ENCODE measurements at regions not wholly inside any gene's neighbourhood (a gene's known extent, or its start where the extent isn't known, plus 50 kb on each side); places are given as distances from the start of the nearest gene placed in this dataset.
A peak's percentile ranks its signal among the peaks of the same experiment; 100 is the strongest.

DNA sequence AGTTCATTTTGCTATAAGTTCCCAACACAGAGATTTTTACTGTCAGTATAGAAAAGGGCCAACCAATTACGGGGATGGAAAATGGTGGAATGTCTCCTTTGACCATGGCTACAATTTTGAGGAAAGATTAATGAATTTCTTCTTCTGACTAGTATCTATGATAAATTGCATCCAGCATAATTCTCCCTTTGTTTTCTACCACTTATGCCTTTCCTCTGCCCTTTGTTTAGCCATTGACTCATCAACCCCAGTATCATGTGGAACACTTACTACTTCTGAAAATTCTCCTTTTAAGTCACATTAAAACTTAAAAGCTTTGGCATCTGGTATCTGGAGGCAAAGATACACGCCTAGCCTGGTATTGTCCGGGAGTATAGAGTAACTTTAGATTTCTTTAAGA is 92.9 kb upstream of the CADPS start:
- no peak for DNase-seq (ENCODE audit: low read depth in 4 of 6, low spot score in 6 of 6)
- Histone ChIP-seq H3K4me1 (ENCODE audit: control insufficient read depth, insufficient read depth, low read length) (no peaks in the 10 kb centered on the region), H3K9me3 (ENCODE audit: control insufficient read depth, insufficient read depth, low read length) (no peaks in the 10 kb centered on the region), H3K27me3 (ENCODE audit: control insufficient read depth, insufficient read depth, low read length) (no peaks in the 10 kb centered on the region), H3K4me3 (ENCODE audit: low read depth, low read length) (no peak overlapping the region), H3K36me3 (ENCODE audit: control insufficient read depth, insufficient read depth, low read length) (no peaks in the 10 kb centered on the region), H3K27ac (ENCODE audit: low read depth, low read length) (no peak overlapping the region)
- WGBS (ENCODE audit: insufficient coverage) = no CpG with 5 or more reads among the region's 3 CpGs

DNA sequence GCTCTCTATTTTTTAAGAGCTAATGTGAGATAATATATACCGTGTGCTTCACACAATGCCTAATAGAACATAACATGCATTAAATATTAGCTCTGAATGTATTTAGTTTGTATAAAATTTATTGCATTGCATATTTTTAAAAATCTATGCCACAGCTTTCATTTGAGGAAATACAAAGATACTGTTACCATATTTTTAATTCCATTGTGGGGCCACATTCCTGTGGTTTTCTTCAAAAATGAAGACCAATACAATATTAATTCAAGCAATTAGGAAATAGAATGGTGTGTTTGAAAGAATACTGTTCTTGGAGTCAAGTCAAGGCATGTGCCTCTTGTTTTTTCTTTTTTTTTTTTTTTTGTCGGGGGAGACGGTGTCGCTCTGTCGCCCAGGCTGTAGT is 95.4 kb upstream of the CADPS start:
- Histone ChIP-seq H3K27ac (ENCODE audit: low read depth, low read length) (no peak overlapping the region), H3K27me3 (ENCODE audit: control insufficient read depth, insufficient read depth, low read length) (no peaks in the 10 kb centered on the region), H3K4me1 (ENCODE audit: control insufficient read depth, insufficient read depth, low read length) (no peaks in the 10 kb centered on the region), H3K4me3 (ENCODE audit: low read depth, low read length) (no peak overlapping the region), H3K9me3 (ENCODE audit: control insufficient read depth, insufficient read depth, low read length) (no peaks in the 10 kb centered on the region), H3K36me3 (ENCODE audit: control insufficient read depth, insufficient read depth, low read length) (no peaks in the 10 kb centered on the region)
- no CpG with 5 or more reads among the region's 5 CpGs for WGBS (ENCODE audit: insufficient coverage)
- DNase-seq (ENCODE audit: low read depth in 4 of 6, low spot score in 6 of 6) = no peak

DNA sequence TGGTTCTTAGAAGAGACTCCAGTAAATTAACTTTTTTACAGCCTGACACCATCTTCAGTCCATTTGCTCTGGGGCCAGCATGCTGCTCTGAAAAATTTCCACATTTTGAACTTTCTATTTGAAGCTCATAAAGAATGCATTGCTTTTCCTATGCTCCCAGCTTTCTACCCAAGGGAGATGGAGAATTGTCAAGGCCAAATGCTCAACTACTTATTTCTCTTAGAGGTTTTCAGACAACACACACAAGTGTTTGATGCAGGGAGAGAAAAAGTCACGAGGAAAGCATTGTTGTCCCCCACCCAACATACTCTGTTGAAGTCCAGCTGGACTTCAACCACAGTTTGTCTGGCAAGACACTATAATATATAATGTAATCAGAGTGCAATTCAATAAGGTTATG is 100.3 kb upstream of the CADPS start:
- H3K36me3 ChIP-seq (ENCODE audit: control insufficient read depth, insufficient read depth, low read length) = no peaks in the 10 kb centered on the region
- WGBS (ENCODE audit: insufficient coverage) = no CpG with 5 or more reads among the region's 1 CpG
- H3K9me3 ChIP-seq (ENCODE audit: control insufficient read depth, insufficient read depth, low read length) = no peaks in the 10 kb centered on the region
- no peaks in the 10 kb centered on the region for H3K27me3 ChIP-seq (ENCODE audit: control insufficient read depth, insufficient read depth, low read length)
- DNase-seq (ENCODE audit: low read depth in 4 of 6, low spot score in 6 of 6) = no peak
- H3K4me1 ChIP-seq (ENCODE audit: control insufficient read depth, insufficient read depth, low read length) = no peaks in the 10 kb centered on the region
- H3K4me3 ChIP-seq (ENCODE audit: low read depth, low read length) = no peak overlapping the region
- H3K27ac ChIP-seq (ENCODE audit: low read depth, low read length) = no peak overlapping the region

DNA sequence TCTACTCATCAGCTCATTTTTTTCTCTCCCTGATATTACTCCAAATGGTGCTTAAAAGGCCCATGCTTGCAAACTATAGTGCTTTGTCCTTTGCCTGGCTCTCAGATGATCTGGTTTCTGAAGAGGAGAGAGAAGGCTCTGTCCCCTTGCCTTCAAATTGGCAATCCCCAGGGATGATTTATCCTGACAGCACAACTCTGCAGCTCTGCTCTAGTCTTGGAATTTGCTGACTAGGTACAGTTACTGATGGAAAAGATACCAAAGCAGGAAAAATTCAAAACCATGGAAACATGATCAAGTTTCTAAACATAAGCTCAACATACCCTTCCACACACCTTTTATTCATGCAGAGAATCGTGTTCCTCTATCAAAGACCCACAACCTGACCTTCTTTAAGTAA is 106.7 kb upstream of the CADPS start:
- H3K27ac ChIP-seq (ENCODE audit: low read depth, low read length) = no peak overlapping the region
- H3K27me3 ChIP-seq (ENCODE audit: control insufficient read depth, insufficient read depth, low read length) = no peaks in the 10 kb centered on the region
- H3K9me3 ChIP-seq (ENCODE audit: control insufficient read depth, insufficient read depth, low read length) = no peaks in the 10 kb centered on the region
- no peaks in the 10 kb centered on the region for H3K36me3 ChIP-seq (ENCODE audit: control insufficient read depth, insufficient read depth, low read length)
- DNase-seq (ENCODE audit: low read depth in 4 of 6, low spot score in 6 of 6) = peak in 2 of 6 donors; percentile 29 to 31
- 43% methylated on average over 1 of the region's 1 CpG for WGBS (ENCODE audit: insufficient coverage)
- H3K4me3 ChIP-seq (ENCODE audit: low read depth, low read length) = no peak overlapping the region
- no peaks in the 10 kb centered on the region for H3K4me1 ChIP-seq (ENCODE audit: control insufficient read depth, insufficient read depth, low read length)

DNA sequence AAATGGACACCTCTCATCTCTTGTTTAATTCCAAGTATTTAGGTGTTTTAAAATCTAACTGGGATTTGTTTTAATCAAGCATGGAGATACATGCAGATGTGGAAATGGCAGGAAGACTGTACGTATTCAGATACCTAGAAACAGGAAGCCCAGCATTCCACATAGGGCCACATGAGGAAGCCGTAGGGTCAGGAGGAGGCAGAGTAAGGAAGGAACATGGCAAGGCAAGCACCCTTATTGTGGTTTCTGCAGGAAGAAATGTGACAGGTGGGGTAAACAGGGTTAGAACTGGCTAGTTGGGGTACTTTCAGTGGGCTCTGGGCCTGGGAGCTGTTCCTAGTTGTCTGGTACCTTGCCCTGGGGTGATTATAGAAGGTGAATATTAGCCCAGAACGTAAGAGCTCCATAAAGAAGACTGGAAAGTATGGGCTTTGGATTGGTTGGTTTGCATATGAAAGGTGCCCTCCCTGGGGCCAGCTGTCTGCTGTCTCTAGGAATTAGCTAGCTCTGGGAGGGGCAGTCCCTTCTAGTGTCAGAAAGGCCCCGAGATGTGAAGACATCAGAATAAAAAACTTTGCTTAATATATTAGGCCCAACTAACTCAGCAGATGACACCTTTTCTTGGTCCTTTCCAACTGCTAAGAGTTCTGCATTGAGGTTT is 107.7 kb upstream of the CADPS start:
- no peaks in the 10 kb centered on the region for H3K36me3 ChIP-seq (ENCODE audit: control insufficient read depth, insufficient read depth, low read length)
- no peaks in the 10 kb centered on the region for H3K27me3 ChIP-seq (ENCODE audit: control insufficient read depth, insufficient read depth, low read length)
- no peak overlapping the region for H3K27ac ChIP-seq (ENCODE audit: low read depth, low read length)
- no peaks in the 10 kb centered on the region for H3K4me1 ChIP-seq (ENCODE audit: control insufficient read depth, insufficient read depth, low read length)
- no peak overlapping the region for H3K4me3 ChIP-seq (ENCODE audit: low read depth, low read length)
- WGBS (ENCODE audit: insufficient coverage) = 82% methylated on average over 3 of the region's 4 CpGs
- DNase-seq (ENCODE audit: low read depth in 4 of 6, low spot score in 6 of 6) = no peak
- H3K9me3 ChIP-seq (ENCODE audit: control insufficient read depth, insufficient read depth, low read length) = no peaks in the 10 kb centered on the region

DNA sequence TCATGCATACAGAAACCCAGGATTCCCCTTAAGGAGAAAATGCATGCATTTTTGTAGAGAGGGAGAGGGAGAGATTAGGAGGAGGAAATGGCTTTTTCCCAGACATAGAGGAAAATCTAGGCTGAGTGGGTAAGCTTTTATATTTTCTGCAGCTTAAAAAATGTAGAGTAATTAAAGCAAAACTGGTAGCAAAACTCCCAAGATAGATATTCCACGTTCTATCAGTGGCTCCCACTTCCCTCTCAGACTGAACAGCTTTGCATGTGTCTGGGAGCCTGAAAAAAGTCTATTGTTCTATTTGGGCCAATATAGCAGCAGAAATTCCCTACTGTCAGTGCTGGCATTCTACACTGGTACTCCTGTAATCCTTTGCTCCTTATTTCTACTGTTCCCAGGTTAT is 110.8 kb upstream of the CADPS start:
- no peaks in the 10 kb centered on the region for H3K36me3 ChIP-seq (ENCODE audit: control insufficient read depth, insufficient read depth, low read length)
- no CpG with 5 or more reads among the region's 1 CpG for WGBS (ENCODE audit: insufficient coverage)
- no peaks in the 10 kb centered on the region for H3K9me3 ChIP-seq (ENCODE audit: control insufficient read depth, insufficient read depth, low read length)
- no peaks in the 10 kb centered on the region for H3K27me3 ChIP-seq (ENCODE audit: control insufficient read depth, insufficient read depth, low read length)
- H3K4me1 ChIP-seq (ENCODE audit: control insufficient read depth, insufficient read depth, low read length) = no peaks in the 10 kb centered on the region
- DNase-seq (ENCODE audit: low read depth in 4 of 6, low spot score in 6 of 6) = peak in 2 of 6 donors; percentile 14 to 77
- no peak overlapping the region for H3K4me3 ChIP-seq (ENCODE audit: low read depth, low read length)
- no peak overlapping the region for H3K27ac ChIP-seq (ENCODE audit: low read depth, low read length)

DNA sequence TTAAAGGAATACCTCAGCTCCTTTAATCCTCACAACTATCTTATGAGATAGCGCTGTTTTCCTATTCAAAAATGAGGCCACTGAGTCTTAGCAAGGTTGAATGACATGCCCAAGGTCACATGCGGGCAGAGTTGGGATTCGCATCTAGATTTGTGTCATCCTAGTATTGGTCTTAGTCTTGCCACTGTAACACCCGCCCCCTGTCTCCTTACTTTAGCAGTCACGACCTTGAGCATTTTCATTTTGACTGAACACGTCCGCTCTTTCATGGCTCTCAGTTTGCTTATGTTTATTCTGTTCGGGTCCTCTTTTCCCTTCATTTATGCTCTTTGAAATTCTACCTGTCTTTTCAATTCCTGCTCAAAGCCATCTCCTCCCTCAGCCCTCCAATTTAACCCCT is 112.5 kb upstream of the CADPS start:
- no peaks in the 10 kb centered on the region for H3K9me3 ChIP-seq (ENCODE audit: control insufficient read depth, insufficient read depth, low read length)
- no peak overlapping the region for H3K4me3 ChIP-seq (ENCODE audit: low read depth, low read length)
- no peaks in the 10 kb centered on the region for H3K36me3 ChIP-seq (ENCODE audit: control insufficient read depth, insufficient read depth, low read length)
- H3K27ac ChIP-seq (ENCODE audit: low read depth, low read length) = no peak overlapping the region
- WGBS (ENCODE audit: insufficient coverage) = 91% methylated on average over 7 of the region's 8 CpGs
- H3K4me1 ChIP-seq (ENCODE audit: control insufficient read depth, insufficient read depth, low read length) = no peaks in the 10 kb centered on the region
- no peaks in the 10 kb centered on the region for H3K27me3 ChIP-seq (ENCODE audit: control insufficient read depth, insufficient read depth, low read length)
- no peak for DNase-seq (ENCODE audit: low read depth in 4 of 6, low spot score in 6 of 6)

DNA sequence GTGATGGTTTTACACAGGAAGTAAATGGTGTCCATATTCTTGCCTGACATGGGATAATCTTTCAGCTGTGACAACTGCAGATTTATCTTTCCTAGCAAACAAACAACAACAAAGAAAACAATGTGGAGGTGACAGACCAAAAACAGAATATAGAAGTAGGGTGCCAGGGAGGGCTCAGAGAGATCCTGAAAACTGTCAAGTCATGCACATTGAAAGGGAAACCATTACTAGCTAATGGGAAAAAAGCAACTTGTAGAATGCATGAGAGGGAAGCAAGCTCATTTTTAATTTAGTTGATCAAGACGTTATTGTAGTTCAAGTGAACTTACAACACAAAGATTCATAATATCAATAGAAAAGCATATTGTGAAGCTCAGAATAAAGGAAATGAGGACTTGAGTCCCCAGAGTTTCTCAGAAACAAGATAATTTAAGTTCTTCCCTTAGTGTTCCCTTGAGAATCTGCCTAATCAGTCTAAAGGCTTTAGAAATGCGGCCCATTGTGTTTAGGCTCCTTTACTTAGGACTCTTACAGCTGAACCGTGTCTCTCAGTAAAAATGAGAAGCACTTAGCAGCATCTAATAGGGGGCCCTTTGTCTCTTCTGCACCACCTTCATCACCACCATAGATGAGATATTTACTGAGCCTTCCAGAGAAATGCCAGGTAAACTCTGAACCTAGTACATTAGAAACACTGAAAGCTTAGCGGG is 115.6 kb upstream of the CADPS start:
- H3K4me1 ChIP-seq (ENCODE audit: control insufficient read depth, insufficient read depth, low read length) = no peaks in the 10 kb centered on the region
- H3K4me3 ChIP-seq (ENCODE audit: low read depth, low read length) = no peak overlapping the region
- H3K27me3 ChIP-seq (ENCODE audit: control insufficient read depth, insufficient read depth, low read length) = no peaks in the 10 kb centered on the region
- 80% methylated on average over 1 of the region's 4 CpGs for WGBS (ENCODE audit: insufficient coverage)
- no peak overlapping the region for H3K27ac ChIP-seq (ENCODE audit: low read depth, low read length)
- peak in 1 of 6 donors; percentile 31 for DNase-seq (ENCODE audit: low read depth in 4 of 6, low spot score in 6 of 6)
- no peaks in the 10 kb centered on the region for H3K36me3 ChIP-seq (ENCODE audit: control insufficient read depth, insufficient read depth, low read length)
- no peaks in the 10 kb centered on the region for H3K9me3 ChIP-seq (ENCODE audit: control insufficient read depth, insufficient read depth, low read length)

DNA sequence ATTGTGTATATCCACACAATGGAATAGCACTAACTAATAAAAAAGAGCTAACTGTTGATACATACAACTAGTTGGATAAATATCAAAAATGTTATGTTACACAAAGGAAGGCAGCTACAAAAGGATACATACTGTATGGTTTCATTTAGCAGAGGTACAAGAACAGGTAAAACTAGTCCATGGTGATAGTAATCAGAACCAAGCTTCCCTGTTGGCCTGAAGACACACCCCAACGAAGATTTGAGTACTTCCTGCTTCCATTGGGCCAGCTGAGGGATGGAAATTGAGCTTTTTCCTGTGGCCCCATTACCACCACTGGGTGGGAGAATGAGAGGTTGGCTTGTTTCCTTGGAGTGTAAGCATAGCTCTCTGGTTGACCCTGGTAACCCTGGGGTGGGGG is 117.3 kb upstream of the CADPS start:
- Histone ChIP-seq H3K4me3 (ENCODE audit: low read depth, low read length) (no peak overlapping the region), H3K36me3 (ENCODE audit: control insufficient read depth, insufficient read depth, low read length) (no peaks in the 10 kb centered on the region), H3K27ac (ENCODE audit: low read depth, low read length) (no peak overlapping the region), H3K4me1 (ENCODE audit: control insufficient read depth, insufficient read depth, low read length) (no peaks in the 10 kb centered on the region), H3K9me3 (ENCODE audit: control insufficient read depth, insufficient read depth, low read length) (no peaks in the 10 kb centered on the region), H3K27me3 (ENCODE audit: control insufficient read depth, insufficient read depth, low read length) (no peaks in the 10 kb centered on the region)
- DNase-seq (ENCODE audit: low read depth in 4 of 6, low spot score in 6 of 6) = no peak
- no CpG with 5 or more reads among the region's 1 CpG for WGBS (ENCODE audit: insufficient coverage)

DNA sequence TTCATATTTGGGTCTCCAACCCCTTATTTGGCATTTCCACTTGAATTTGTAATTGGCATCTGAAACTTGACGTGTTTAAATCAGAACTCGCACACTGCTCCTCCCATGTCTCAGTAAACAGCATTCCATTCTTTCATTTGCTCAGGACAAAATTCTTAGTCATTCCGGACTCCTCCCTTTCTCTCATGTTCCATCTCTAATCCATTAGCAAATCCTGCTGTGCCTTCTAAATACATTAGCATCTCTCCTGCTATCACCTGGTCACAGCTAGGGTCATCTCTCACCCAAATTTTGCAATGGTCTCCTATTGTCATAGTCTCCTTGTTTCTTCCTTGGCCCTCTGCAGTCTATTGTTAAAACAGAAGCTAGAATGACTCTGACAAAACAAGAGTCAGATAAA is 119.9 kb upstream of the CADPS start:
- H3K4me1 ChIP-seq (ENCODE audit: control insufficient read depth, insufficient read depth, low read length) = no peaks in the 10 kb centered on the region
- WGBS (ENCODE audit: insufficient coverage) = 83% methylated on average over 3 of the region's 3 CpGs
- no peak overlapping the region for H3K4me3 ChIP-seq (ENCODE audit: low read depth, low read length)
- H3K27me3 ChIP-seq (ENCODE audit: control insufficient read depth, insufficient read depth, low read length) = no peaks in the 10 kb centered on the region
- no peaks in the 10 kb centered on the region for H3K36me3 ChIP-seq (ENCODE audit: control insufficient read depth, insufficient read depth, low read length)
- H3K27ac ChIP-seq (ENCODE audit: low read depth, low read length) = no peak overlapping the region
- H3K9me3 ChIP-seq (ENCODE audit: control insufficient read depth, insufficient read depth, low read length) = no peaks in the 10 kb centered on the region
- no peak for DNase-seq (ENCODE audit: low read depth in 4 of 6, low spot score in 6 of 6)

Data from spinal cord (tissue), 9 donors.